ENCODE measurements at regions not wholly inside any gene's neighbourhood (a gene's known extent, or its start where the extent isn't known, plus 50 kb on each side); places are given as distances from the start of the nearest gene placed in this dataset.
A peak's percentile ranks its signal among the peaks of the same experiment; 100 is the strongest.

DNA sequence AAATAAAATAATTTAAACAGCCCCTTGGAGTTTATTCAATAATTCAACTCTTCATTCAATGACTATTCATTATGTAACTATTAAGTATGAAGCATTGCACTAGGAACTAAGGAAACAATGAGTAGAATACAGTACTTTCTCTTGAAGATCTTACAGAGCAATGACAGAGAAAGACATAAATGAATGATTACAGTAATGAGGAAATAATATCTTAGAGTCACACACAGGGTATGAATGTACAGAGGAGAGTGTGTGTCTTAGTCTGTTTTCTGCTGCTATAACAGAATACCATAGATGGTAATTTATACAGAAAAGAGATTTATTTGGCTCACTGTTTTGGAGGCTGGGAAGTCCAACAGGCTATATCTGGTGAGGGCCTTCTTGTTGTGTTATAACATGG lies 120.5 kb upstream of the NRBF2 start:
- Histone ChIP-seq H3K4me1 (no peaks in the 10 kb centered on the region), H3K9me3 (no peaks in the 10 kb centered on the region), H3K36me3 (no peaks in the 10 kb centered on the region), H3K27ac (no peak overlapping the region), H3K4me3 (no peak overlapping the region), H3K27me3 (no peaks in the 10 kb centered on the region)
- TF ChIP-seq CTCF (IDR thresholded peaks at IDR 0.05), result no peak
- no peak for DNase-seq
- intact Hi-C loops (cut with DNase I; ENCODE audit: low total_unique reads), result no loop called here

- intact Hi-C loops (cut with DNase I; ENCODE audit: low total_unique reads), result no loop called here
- Histone ChIP-seq H3K4me1 (no peaks in the 10 kb centered on the region), H3K27me3 (no peaks in the 10 kb centered on the region), H3K4me3 (no peak overlapping the region), H3K36me3 (no peaks in the 10 kb centered on the region), H3K27ac (no peak overlapping the region), H3K9me3 (no peaks in the 10 kb centered on the region)
- TF ChIP-seq CTCF (IDR thresholded peaks at IDR 0.05), result no peak
- no peak for DNase-seq
These were observed 122.9 kb upstream of the NRBF2 start for GRCh38 chr10:63010203-63010602.

DNA sequence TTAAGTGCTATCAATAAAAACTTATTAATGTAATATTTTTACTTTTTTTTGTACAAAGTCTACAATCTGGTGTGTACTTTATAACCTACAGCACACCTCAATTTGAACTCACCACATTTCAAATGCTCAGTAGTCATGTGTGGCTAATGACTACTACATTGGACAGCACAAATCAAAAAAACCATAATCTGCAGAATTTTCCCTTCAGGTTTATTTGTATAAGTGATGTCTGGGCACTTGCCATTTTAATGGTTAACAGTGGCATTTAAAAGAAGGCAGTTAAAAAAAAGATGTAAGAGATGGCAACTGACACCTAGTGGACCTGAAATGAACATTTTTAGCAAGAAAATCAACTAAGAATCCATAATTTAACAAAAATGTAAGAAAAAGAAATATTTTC lies 124.6 kb upstream of the NRBF2 start:
- H3K4me3 ChIP-seq, result no peak overlapping the region
- no peaks in the 10 kb centered on the region for H3K9me3 ChIP-seq
- intact Hi-C loops (cut with DNase I; ENCODE audit: low total_unique reads), result no loop called here
- H3K36me3 ChIP-seq, result no peaks in the 10 kb centered on the region
- TF ChIP-seq CTCF (IDR thresholded peaks at IDR 0.05), result no peak
- H3K27me3 ChIP-seq, result no peaks in the 10 kb centered on the region
- H3K27ac ChIP-seq, result no peak overlapping the region
- no peaks in the 10 kb centered on the region for H3K4me1 ChIP-seq
- no peak for DNase-seq

DNA sequence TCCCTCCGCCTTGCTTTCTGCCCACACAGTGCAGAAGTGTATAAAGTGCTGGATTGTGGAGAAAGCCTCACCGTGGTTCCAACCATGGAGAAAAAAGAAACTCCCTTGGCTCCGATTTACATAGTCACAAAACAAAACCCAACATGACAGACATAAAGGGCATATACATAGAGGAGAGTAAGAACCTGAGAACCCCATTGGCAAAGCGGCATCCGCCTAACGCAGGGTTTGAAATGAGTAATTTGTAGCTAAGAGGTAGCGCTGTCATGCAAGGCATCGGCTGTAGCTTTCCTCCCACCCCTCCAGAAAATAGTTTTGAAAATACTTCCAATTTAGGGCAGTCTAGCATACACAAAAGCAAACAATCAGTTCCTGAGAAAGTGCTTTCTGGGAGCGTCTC lies 126.0 kb upstream of the NRBF2 start:
- H3K27me3 ChIP-seq, result no peaks in the 10 kb centered on the region
- no peak for TF ChIP-seq CTCF (IDR thresholded peaks at IDR 0.05)
- no peaks in the 10 kb centered on the region for H3K4me1 ChIP-seq
- intact Hi-C loops (cut with DNase I; ENCODE audit: low total_unique reads), result no loop called here
- H3K9me3 ChIP-seq, result no peaks in the 10 kb centered on the region
- no peak overlapping the region for H3K27ac ChIP-seq
- no peak for DNase-seq
- H3K4me3 ChIP-seq, result no peak overlapping the region
- H3K36me3 ChIP-seq, result no peaks in the 10 kb centered on the region

- intact Hi-C loops (cut with DNase I; ENCODE audit: low total_unique reads), result no loop called here
- Histone ChIP-seq H3K36me3 (no peaks in the 10 kb centered on the region), H3K27me3 (no peaks in the 10 kb centered on the region), H3K4me3 (no peak overlapping the region), H3K9me3 (no peaks in the 10 kb centered on the region), H3K4me1 (no peaks in the 10 kb centered on the region), H3K27ac (no peak overlapping the region)
- DNase-seq, result no peak
- TF ChIP-seq CTCF (IDR thresholded peaks at IDR 0.05), result no peak
These were observed 127.9 kb upstream of the NRBF2 start for GRCh38 chr10:63005246-63005645.

DNA sequence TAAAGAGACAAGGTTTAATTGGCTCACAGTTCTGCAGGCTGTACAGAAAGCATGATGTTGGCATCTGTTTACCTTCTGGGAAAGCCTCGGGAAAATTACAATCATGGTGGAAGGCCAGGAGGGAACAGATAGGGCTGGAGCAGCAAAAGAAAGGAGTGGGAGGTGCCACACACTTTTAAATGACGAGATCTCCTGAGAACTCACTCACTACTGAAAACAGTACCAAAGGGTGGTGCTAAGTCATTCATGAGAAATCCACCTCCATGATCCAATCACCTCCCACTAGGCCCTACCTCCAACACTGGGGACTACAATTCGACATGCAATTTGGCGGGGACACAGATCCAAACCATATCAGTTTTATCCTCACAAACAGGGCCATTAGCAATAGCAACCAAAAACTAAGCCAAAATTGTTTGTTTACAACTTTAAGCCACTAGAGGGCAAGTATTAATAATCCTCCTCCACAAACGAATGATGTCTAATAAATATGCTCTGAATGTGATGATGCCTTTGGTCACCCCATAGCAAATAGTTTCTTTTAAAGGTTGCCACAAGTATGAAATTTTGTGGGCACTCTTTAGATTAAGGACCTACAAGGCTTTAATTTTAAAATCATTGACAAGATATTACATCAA lies 129.2 kb upstream of the NRBF2 start:
- no peak for DNase-seq
- no peak overlapping the region for H3K27ac ChIP-seq
- TF ChIP-seq CTCF (IDR thresholded peaks at IDR 0.05), result peak in 1 of 2 experiments; percentile 4
- intact Hi-C loops (cut with DNase I; ENCODE audit: low total_unique reads), result no loop called here
- no peaks in the 10 kb centered on the region for H3K36me3 ChIP-seq
- no peaks in the 10 kb centered on the region for H3K9me3 ChIP-seq
- no peaks in the 10 kb centered on the region for H3K4me1 ChIP-seq
- H3K27me3 ChIP-seq, result no peaks in the 10 kb centered on the region
- H3K4me3 ChIP-seq, result no peak overlapping the region

All from tibial artery (tissue), 4 donors.